ENCODE measurements at regions not wholly inside any gene's neighbourhood (a gene's known extent, or its start where the extent isn't known, plus 50 kb on each side); places are given as distances from the start of the nearest gene placed in this dataset.

DNA sequence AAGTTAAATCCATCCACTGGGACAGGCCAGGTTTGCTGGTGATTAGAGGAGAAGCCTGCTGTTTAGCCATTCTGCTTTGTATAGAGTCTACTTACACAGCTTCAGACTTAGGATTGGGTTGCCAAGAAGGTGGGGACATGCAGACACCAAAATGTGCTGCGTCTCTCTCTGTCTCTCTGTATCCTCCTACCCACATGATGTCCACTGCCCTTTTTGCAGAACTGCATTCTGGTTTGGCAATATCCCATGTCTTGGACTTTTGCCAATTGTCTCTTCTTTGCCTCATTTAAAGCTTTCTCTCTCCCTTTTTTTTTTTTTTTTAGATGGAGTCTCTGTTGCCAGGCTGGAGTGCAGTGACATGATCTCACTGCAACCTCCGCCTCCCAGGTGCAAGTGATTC is 261.1 kb upstream of the FN1 start:
- no peak for TF ChIP-seq CTCF (IDR thresholded peaks at IDR 0.05)
- TF ChIP-seq EZH2 (IDR thresholded peaks at IDR 0.05; ENCODE audit: borderline replicate concordance, insufficient read depth, low read depth, low read length, poor library complexity, severe bottlenecking) = no peak
